ENCODE measurements at regions not wholly inside any gene's neighbourhood (a gene's known extent, or its start where the extent isn't known, plus 50 kb on each side); places are given as distances from the start of the nearest gene placed in this dataset.
A peak's percentile ranks its signal among the peaks of the same experiment; 100 is the strongest.

GRCh38 chr13:40336228-40337221 lies 329.9 kb downstream of the FOXO1 start:
- peaks cover 28% of the 10 kb centered on the region for H3K4me1 Mint-ChIP-seq

More at GRCh38 chr13:40336228-40337221, 329.9 kb downstream of the FOXO1 start:
- H3K27ac Mint-ChIP-seq, result peak overlapping the region; percentile 23; the same call in 1 of the 2 replicates
- H3F3A ChIP-seq (replicated peaks; ENCODE audit: low read depth), result no peaks in the 10 kb centered on the region
- H3K9me2 ChIP-seq (ENCODE audit: insufficient read depth), result peaks cover 19% of the 10 kb centered on the region
- H3K27me3 ChIP-seq (ENCODE audit: insufficient read depth), result no peaks in the 10 kb centered on the region
- DNase-seq (ENCODE audit: low spot score) (no peak), ATAC-seq (no peak)
- H3K4me2 ChIP-seq, result no peak overlapping the region
- peaks cover 3% of the 10 kb centered on the region for H3K27me3 Mint-ChIP-seq (ENCODE audit: insufficient read depth, low read depth, poor library complexity)
- H4K20me1 ChIP-seq (replicated peaks; ENCODE audit: insufficient read depth), result no peaks in the 10 kb centered on the region
- no peak overlapping the region for H2AFZ ChIP-seq
- no peak for TF ChIP-seq EZH2phosphoT487 (IDR thresholded peaks at IDR 0.05; ENCODE audit: unreplicated experiment)
- no peak for TF ChIP-seq ETS1 (IDR thresholded peaks at IDR 0.05)
- no peak for TF ChIP-seq CREB1 (CRISPR knock-in tag; IDR thresholded peaks at IDR 0.05; ENCODE audit: low read depth)
- TF ChIP-seq CTCF (conservative IDR thresholded peaks at IDR 0.05; ENCODE audit: low read depth in 2 of 2), result no peak
- TF ChIP-seq POLR2AphosphoS5 (IDR thresholded peaks at IDR 0.05; ENCODE audit: low read depth), result no peak
- no peak for TF ChIP-seq ZNF114 (CRISPR knock-in tag; IDR thresholded peaks at IDR 0.05)
- no peak for TF ChIP-seq STAT1 (IDR thresholded peaks at IDR 0.05; ENCODE audit: unreplicated experiment)
- no peak for TF ChIP-seq ZNF331 (CRISPR knock-in tag; IDR thresholded peaks at IDR 0.05; ENCODE audit: low read depth)
- TF ChIP-seq EZH2 (IDR thresholded peaks at IDR 0.05; ENCODE audit: low read depth, unreplicated experiment), result no peak
- no peak for TF ChIP-seq REST (IDR thresholded peaks at IDR 0.05; ENCODE audit: unreplicated experiment)
- no peak for TF ChIP-seq NANOG (IDR thresholded peaks at IDR 0.05; ENCODE audit: borderline replicate concordance)
- TF ChIP-seq ZNF462 (CRISPR knock-in tag; IDR thresholded peaks at IDR 0.05), result no peak
- no peak for TF ChIP-seq JUNB (IDR thresholded peaks at IDR 0.05; ENCODE audit: unreplicated experiment)
- H3K4me3 ChIP-seq, result no peak overlapping the region
- H3K36me3 Mint-ChIP-seq (ENCODE audit: low read depth), result no peaks in the 10 kb centered on the region; the same call in 2 of the 3 replicates
- H3K4me1 ChIP-seq (ENCODE audit: insufficient read depth), result peaks cover 12% of the 10 kb centered on the region
- no peaks in the 10 kb centered on the region for H3K36me3 ChIP-seq (ENCODE audit: insufficient read depth)
- no peak overlapping the region for H3K27ac ChIP-seq (ENCODE audit: low read depth)
- H3K9me3 Mint-ChIP-seq, result no peaks in the 10 kb centered on the region; the same call in 2 of the 3 replicates
- H3K79me2 ChIP-seq (replicated peaks; ENCODE audit: insufficient read depth), result no peaks in the 10 kb centered on the region
- H3K4me3 Mint-ChIP-seq, result no peak overlapping the region

Data from GM23338 (cell line).